Inferior parietal cortex (tissue), 1 donor: ENCODE measurements at regions not wholly inside any gene's neighbourhood (a gene's known extent, or its start where the extent isn't known, plus 50 kb on each side); places are given as distances from the start of the nearest gene placed in this dataset.
"Not testable (repeated sequence)": the region's sequence is repeated elsewhere in the genome, so short reads cannot be mapped to it uniquely, and the experiment has no call there.

Experiments used
- DNase-seq: peaks from one replicate; pipeline ENCODE4 v3.0.0-alpha.2; 2016; ENCODE audit errors: extremely low spot score

- no peak for DNase-seq
Measured at GRCh38 chrX:101823236-101823635, 108.6 kb downstream of the ZMAT1 start.

- not testable (repeated sequence) for DNase-seq
Measured at GRCh38 chrX:101817739-101818138, 114.1 kb downstream of the ZMAT1 start.

GRCh38 chrX:101813200-101813599 is 118.6 kb downstream of the ZMAT1 start:
- no peak for DNase-seq

- peak; percentile 15 for DNase-seq
Measured at GRCh38 chrX:101803451-101803850, 128.4 kb downstream of the ZMAT1 start.

- peak; percentile 93 for DNase-seq
Measured at GRCh38 chrX:101799387-101799786, 132.4 kb downstream of the ZMAT1 start.

- no peak for DNase-seq
Measured at GRCh38 chrX:101787934-101788333, 128.3 kb upstream of the ARMCX2 start.

- no peak for DNase-seq
Measured at GRCh38 chrX:101785142-101785541, 125.5 kb upstream of the ARMCX2 start.

- not testable (repeated sequence) for DNase-seq
Measured at GRCh38 chrX:101780421-101780820, 120.8 kb upstream of the ARMCX2 start.

- no peak for DNase-seq
Measured at GRCh38 chrX:101774340-101774739, 114.7 kb upstream of the ARMCX2 start.

GRCh38 chrX:101764538-101764937 is 104.9 kb upstream of the ARMCX2 start:
- no peak for DNase-seq

- DNase-seq: peak; percentile 9
Measured at GRCh38 chrX:101759000-101759399, 99.3 kb upstream of the ARMCX2 start.

- no peak for DNase-seq
Measured at GRCh38 chrX:101750744-101751143, 91.1 kb upstream of the ARMCX2 start.

- no peak for DNase-seq
Measured at GRCh38 chrX:101749436-101749835, 89.8 kb upstream of the ARMCX2 start.

GRCh38 chrX:101745046-101745445 is 85.4 kb upstream of the ARMCX2 start:
- no peak for DNase-seq

- DNase-seq: no peak
Measured at GRCh38 chrX:101744085-101744484, 84.4 kb upstream of the ARMCX2 start.

- no peak for DNase-seq
Measured at GRCh38 chrX:101740642-101741041, 81.0 kb upstream of the ARMCX2 start.

GRCh38 chrX:101738867-101739266 is 79.2 kb upstream of the ARMCX2 start:
- DNase-seq: not testable (repeated sequence)

- DNase-seq: not testable (repeated sequence)
Measured at GRCh38 chrX:101738411-101738810, 78.8 kb upstream of the ARMCX2 start.

- DNase-seq: no peak
Measured at GRCh38 chrX:101736651-101737050, 77.0 kb upstream of the ARMCX2 start.

GRCh38 chrX:101732870-101733269 is 73.2 kb upstream of the ARMCX2 start:
- no peak for DNase-seq

GRCh38 chrX:101729986-101730385 is 70.3 kb upstream of the ARMCX2 start:
- no peak for DNase-seq
